ENCODE measurements at regions not wholly inside any gene's neighbourhood (a gene's known extent, or its start where the extent isn't known, plus 50 kb on each side); places are given as distances from the start of the nearest gene placed in this dataset.
"Not testable (repeated sequence)": the region's sequence is repeated elsewhere in the genome, so short reads cannot be mapped to it uniquely, and the experiment has no call there.

DNA sequence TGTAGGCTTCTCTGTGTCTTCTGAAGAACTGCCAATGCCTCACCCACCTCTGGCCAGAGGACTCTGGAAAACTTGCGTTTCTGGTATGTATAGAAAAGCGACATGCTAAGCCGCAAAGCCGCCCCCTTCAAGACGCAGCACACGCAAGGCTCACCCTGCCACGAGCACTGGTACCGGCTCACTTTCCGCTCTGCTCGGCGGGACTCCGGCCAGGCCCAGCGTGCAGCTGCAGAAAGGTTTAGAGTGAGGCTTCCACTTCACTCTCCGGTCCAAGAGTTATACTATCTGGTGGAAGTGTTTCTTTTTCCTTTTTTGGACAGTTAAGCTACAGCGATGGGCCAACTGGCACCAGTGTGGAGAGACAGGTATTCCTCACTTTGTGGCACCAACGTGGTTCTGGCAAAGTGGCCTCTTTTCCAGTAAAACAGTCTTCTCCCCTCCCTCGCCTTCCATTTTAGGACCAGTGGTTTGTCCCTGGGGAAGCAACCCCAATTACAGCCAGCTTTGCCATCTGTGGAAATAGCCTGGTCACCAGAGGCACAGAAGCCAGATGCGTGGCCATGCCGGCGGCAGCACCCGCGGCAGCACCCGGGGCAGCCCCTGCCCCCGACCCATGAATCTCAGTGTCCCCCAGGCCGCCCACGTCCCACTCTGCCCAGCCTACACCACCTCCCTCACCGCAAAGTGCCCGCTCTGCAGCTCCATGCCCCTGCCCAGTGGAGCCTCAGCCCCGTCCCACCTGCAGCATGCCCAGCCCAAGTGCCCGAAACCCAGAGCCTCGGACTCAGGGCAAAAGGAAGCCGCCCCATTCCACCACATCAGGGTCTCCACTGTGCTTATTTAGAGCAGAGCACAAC, 91.6 kb upstream of the CTDP1 start:
- intact Hi-C loops (cut with DNase I; ENCODE audit: low total_unique reads): no loop called here

GRCh38 chr18:79588636-79589481, 90.7 kb upstream of the CTDP1 start:
- intact Hi-C loops (cut with DNase I; ENCODE audit: low total_unique reads): no loop called here
- peak; percentile 80 to 95 for DNase-seq (ENCODE audit: low spot score in 2 of 2)
- no peak overlapping the region for H3K4me3 ChIP-seq (ENCODE audit: low read depth, poor library complexity, severe bottlenecking)
- TF ChIP-seq, protein P1, sequence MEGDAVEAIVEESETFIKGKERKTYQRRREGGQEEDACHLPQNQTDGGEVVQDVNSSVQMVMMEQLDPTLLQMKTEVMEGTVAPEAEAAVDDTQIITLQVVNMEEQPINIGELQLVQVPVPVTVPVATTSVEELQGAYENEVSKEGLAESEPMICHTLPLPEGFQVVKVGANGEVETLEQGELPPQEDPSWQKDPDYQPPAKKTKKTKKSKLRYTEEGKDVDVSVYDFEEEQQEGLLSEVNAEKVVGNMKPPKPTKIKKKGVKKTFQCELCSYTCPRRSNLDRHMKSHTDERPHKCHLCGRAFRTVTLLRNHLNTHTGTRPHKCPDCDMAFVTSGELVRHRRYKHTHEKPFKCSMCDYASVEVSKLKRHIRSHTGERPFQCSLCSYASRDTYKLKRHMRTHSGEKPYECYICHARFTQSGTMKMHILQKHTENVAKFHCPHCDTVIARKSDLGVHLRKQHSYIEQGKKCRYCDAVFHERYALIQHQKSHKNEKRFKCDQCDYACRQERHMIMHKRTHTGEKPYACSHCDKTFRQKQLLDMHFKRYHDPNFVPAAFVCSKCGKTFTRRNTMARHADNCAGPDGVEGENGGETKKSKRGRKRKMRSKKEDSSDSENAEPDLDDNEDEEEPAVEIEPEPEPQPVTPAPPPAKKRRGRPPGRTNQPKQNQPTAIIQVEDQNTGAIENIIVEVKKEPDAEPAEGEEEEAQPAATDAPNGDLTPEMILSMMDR (IDR thresholded peaks at IDR 0.05): no peak
- TF ChIP-seq POLR2A (IDR thresholded peaks at IDR 0.05): no peak
- 33 to 37% methylated on average over 32 to 38 of the region's 38 CpGs for WGBS, 2 donors

More for the DNA sequence above, 91.6 kb upstream of the CTDP1 start:
- WGBS, 2 donors: 79 to 81% methylated on average over 31 to 32 of the region's 32 CpGs
- peak in 1 of 2 donors; percentile 81 for DNase-seq (ENCODE audit: low spot score in 2 of 2)
- TF ChIP-seq, protein P1 (IDR thresholded peaks at IDR 0.05): no peak
- TF ChIP-seq POLR2A (IDR thresholded peaks at IDR 0.05): no peak
- no peak overlapping the region for H3K4me3 ChIP-seq (ENCODE audit: low read depth, poor library complexity, severe bottlenecking)

- intact Hi-C loops (cut with DNase I; ENCODE audit: low total_unique reads): no loop called here
- no peak overlapping the region for H3K4me3 ChIP-seq (ENCODE audit: low read depth, poor library complexity, severe bottlenecking)
- TF ChIP-seq POLR2A (IDR thresholded peaks at IDR 0.05): no peak
- TF ChIP-seq, protein P1 (IDR thresholded peaks at IDR 0.05): no peak
- 40 to 57% methylated on average over 7 to 11 of the region's 15 CpGs for WGBS, 2 donors
- no peak for DNase-seq (ENCODE audit: low spot score in 2 of 2)
Measured at GRCh38 chr18:79589601-79590091, 90.0 kb upstream of the CTDP1 start.

- TF ChIP-seq, protein P1 (IDR thresholded peaks at IDR 0.05): no peak
- no peak for TF ChIP-seq POLR2A (IDR thresholded peaks at IDR 0.05)
- no peak for DNase-seq (ENCODE audit: low spot score in 2 of 2)
- intact Hi-C loops (cut with DNase I; ENCODE audit: low total_unique reads): no loop called here
- whole genome bisulfite sequencing, 2 donors: 53 to 56% methylated on average over 21 to 31 of the region's 31 CpGs
- no peak overlapping the region for H3K4me3 ChIP-seq (ENCODE audit: low read depth, poor library complexity, severe bottlenecking)
Measured at GRCh38 chr18:79590191-79591031, 89.2 kb upstream of the CTDP1 start.

DNA sequence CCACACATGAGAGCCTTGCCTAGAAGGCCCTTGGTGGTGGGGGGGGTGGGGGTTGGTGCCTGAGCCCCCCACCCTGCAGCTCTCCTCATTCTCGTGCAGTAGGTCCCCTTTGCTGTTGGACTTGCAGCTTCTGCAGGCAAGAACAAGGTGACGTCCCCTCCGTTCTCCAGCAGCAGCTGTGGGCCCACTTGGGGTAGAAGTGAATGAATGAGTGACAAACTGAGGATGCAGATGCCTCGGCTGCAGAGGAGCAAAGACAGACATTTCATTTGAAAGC, 88.6 kb upstream of the CTDP1 start:
- WGBS, 2 donors: 86 to 88% methylated on average over 4 of the region's 4 CpGs
- intact Hi-C loops (cut with DNase I; ENCODE audit: low total_unique reads): no loop called here

DNA sequence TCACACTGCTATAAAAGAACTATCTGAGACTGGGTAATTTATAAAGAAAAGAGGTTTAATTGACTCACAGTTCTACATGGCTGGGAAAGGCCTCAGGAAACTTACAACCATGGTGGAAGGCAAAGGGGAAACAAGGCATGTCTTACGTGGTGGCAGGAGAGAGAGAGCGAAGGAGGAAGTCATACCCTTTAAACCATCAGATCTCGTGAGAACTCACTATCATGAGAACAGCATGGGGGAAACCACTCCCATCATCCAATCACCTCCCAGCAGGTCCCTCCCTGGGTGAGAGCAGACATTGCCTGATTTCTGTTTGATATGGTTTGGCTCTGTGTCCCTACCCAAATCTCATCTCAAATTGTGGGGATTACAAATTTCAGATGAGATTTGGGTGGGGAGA, 86.9 kb upstream of the CTDP1 start:
- WGBS, 2 donors: 87 to 88% methylated on average over 3 of the region's 3 CpGs
- DNase-seq (ENCODE audit: low spot score in 2 of 2); intact Hi-C loops (cut with DNase I; ENCODE audit: low total_unique reads); H3K4me3 ChIP-seq (ENCODE audit: low read depth, poor library complexity, severe bottlenecking): not testable (repeated sequence)

More for the DNA sequence above, 88.6 kb upstream of the CTDP1 start:
- DNase-seq (ENCODE audit: low spot score in 2 of 2): no peak
- TF ChIP-seq, protein P1 (IDR thresholded peaks at IDR 0.05): no peak
- no peak for TF ChIP-seq POLR2A (IDR thresholded peaks at IDR 0.05)
- H3K4me3 ChIP-seq (ENCODE audit: low read depth, poor library complexity, severe bottlenecking): no peak overlapping the region

All from lower leg skin (tissue), 4 donors.